Activated CD8-positive, alpha-beta memory T cell treated with anti-CD3 and anti-CD28 coated beads for 1 hour (primary cell): ENCODE measurements at regions not wholly inside any gene's neighbourhood (a gene's known extent, or its start where the extent isn't known, plus 50 kb on each side); places are given as distances from the start of the nearest gene placed in this dataset.

ENCODE experiments used
- DNase-seq, 2 donors: peaks; one replicate each; pipeline ENCODE4 v3.0.0-alpha.2; 2020; ENCODE audit warnings: low read depth in 1 of 2; ENCODE audit errors: extremely low read depth in 1 of 2

GRCh38 chr16:7185689-7186088, 147.0 kb upstream of the RBFOX1 start:
- no peak for DNase-seq

GRCh38 chr16:7185165-7185564, 147.5 kb upstream of the RBFOX1 start:
- DNase-seq = no peak

- DNase-seq = no peak
Measured at GRCh38 chr16:7183768-7184167, 148.9 kb upstream of the RBFOX1 start.

- no peak for DNase-seq
Measured at GRCh38 chr16:7182510-7183109, 150.0 kb upstream of the RBFOX1 start.

GRCh38 chr16:7177875-7178274, 154.8 kb upstream of the RBFOX1 start:
- DNase-seq = no peak

GRCh38 chr16:7171151-7171550, 161.5 kb upstream of the RBFOX1 start:
- DNase-seq = no peak

GRCh38 chr16:7167626-7168025, 165.0 kb upstream of the RBFOX1 start:
- DNase-seq = no peak

- no peak for DNase-seq
Measured at GRCh38 chr16:7161891-7162290, 170.8 kb upstream of the RBFOX1 start.

- DNase-seq = no peak
Measured at GRCh38 chr16:7160093-7160492, 172.6 kb upstream of the RBFOX1 start.

GRCh38 chr16:7158481-7158880, 174.2 kb upstream of the RBFOX1 start:
- no peak for DNase-seq

GRCh38 chr16:7150230-7150629, 182.4 kb upstream of the RBFOX1 start:
- DNase-seq = no peak

- DNase-seq = no peak
Measured at GRCh38 chr16:7148606-7149005, 184.0 kb upstream of the RBFOX1 start.

- DNase-seq = no peak
Measured at GRCh38 chr16:7140899-7141298, 191.7 kb upstream of the RBFOX1 start.

GRCh38 chr16:7137560-7138330, 194.9 kb upstream of the RBFOX1 start:
- DNase-seq = no peak

GRCh38 chr16:7132465-7132864, 200.2 kb upstream of the RBFOX1 start:
- DNase-seq = no peak

GRCh38 chr16:7124701-7125100, 207.9 kb upstream of the RBFOX1 start:
- no peak for DNase-seq

GRCh38 chr16:7124242-7124641, 208.4 kb upstream of the RBFOX1 start:
- DNase-seq = no peak

GRCh38 chr16:7116734-7117133, 215.9 kb upstream of the RBFOX1 start:
- no peak for DNase-seq

GRCh38 chr16:7115898-7116297, 216.7 kb upstream of the RBFOX1 start:
- no peak for DNase-seq

- DNase-seq = no peak
Measured at GRCh38 chr16:7113949-7114348, 218.7 kb upstream of the RBFOX1 start.

GRCh38 chr16:7113395-7113794, 219.2 kb upstream of the RBFOX1 start:
- no peak for DNase-seq

- DNase-seq = no peak
Measured at GRCh38 chr16:7111265-7111664, 221.4 kb upstream of the RBFOX1 start.

- no peak for DNase-seq
Measured at GRCh38 chr16:7107436-7107835, 225.2 kb upstream of the RBFOX1 start.
